ENCODE measurements at regions not wholly inside any gene's neighbourhood (a gene's known extent, or its start where the extent isn't known, plus 50 kb on each side); places are given as distances from the start of the nearest gene placed in this dataset.
A peak's percentile ranks its signal among the peaks of the same experiment; 100 is the strongest.

DNA sequence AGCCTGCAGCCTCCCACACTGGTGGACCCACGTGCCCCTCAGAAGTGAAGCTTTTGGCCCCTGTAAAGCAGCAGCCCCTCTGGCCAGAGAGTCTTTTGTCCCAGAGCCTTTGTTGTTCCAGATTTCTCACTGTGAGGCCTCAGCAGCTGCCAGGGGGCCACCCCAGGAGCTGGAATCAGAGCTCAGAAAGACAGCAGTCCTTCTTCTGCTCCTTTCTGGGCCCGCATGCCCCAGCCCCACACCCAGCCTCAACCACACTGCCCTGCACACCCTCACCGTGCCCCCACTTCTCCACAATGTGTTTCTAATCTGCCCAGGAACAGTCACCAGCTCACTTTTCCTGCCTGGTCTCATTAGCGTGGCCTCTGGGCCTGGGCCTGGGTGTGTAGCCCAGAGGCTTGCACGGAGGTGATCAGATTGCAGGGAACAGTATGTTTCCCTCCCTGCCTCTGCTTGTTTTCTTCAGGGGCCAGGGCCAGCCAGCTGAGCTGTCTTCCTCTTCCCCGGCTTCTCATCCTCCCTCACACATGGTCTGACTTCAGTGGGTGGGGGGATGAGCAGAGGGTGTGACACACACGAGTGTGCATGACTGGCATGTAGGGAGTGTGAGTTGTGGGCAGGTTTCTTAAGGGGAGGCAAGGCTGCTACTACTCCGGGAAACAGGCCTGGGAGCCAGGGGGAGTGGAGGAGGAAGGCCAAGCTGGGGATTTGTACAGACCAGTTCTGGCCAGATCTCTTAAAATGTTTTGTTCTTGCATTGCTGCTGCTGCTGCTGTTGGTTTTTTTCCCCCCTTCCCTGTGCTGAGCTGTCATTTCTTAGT, 82.5 kb upstream of the ZNF648 start:
- Histone ChIP-seq H3K9me3 (ENCODE audit: severe bottlenecking) (no peaks in the 10 kb centered on the region), H3K4me3 (ENCODE audit: low read depth, low read length) (no peak overlapping the region), H3K27me3 (ENCODE audit: insufficient read depth, low read depth, severe bottlenecking) (no peaks in the 10 kb centered on the region), H3K36me3 (no peaks in the 10 kb centered on the region), H3K27ac (no peak overlapping the region)
- no peak for DNase-seq
- TF ChIP-seq, protein P1, sequence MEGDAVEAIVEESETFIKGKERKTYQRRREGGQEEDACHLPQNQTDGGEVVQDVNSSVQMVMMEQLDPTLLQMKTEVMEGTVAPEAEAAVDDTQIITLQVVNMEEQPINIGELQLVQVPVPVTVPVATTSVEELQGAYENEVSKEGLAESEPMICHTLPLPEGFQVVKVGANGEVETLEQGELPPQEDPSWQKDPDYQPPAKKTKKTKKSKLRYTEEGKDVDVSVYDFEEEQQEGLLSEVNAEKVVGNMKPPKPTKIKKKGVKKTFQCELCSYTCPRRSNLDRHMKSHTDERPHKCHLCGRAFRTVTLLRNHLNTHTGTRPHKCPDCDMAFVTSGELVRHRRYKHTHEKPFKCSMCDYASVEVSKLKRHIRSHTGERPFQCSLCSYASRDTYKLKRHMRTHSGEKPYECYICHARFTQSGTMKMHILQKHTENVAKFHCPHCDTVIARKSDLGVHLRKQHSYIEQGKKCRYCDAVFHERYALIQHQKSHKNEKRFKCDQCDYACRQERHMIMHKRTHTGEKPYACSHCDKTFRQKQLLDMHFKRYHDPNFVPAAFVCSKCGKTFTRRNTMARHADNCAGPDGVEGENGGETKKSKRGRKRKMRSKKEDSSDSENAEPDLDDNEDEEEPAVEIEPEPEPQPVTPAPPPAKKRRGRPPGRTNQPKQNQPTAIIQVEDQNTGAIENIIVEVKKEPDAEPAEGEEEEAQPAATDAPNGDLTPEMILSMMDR (IDR thresholded peaks at IDR 0.05; ENCODE audit: low read depth, low read length), result no peak

DNA sequence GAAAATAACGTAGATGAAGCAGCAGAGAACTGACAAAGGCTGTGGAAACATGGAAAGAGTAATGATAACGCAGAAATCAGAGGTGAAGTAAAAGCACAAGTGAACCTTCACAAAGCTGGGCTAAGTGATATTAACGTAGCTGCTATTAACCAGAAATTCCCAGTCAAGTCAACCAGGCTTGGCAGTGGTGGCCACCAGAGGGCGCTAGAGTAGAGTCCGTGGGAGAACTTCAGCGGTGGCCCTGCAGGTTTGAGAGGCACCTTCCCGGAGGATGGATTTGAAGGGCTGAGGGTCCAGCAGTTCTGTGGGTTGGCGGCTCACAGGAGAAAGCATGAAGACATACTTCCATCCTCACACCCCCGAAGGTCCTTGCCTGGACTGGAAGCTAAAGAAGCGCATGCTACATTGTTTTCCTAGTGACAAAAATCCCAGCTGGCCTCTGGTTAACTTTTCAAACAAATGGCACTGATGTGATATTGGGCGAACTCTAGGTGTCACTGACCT, 81.7 kb upstream of the ZNF648 start:
- Histone ChIP-seq H3K27me3 (ENCODE audit: insufficient read depth, low read depth, severe bottlenecking) (no peaks in the 10 kb centered on the region), H3K36me3 (no peaks in the 10 kb centered on the region), H3K4me3 (ENCODE audit: low read depth, low read length) (no peak overlapping the region), H3K27ac (no peak overlapping the region), H3K9me3 (ENCODE audit: severe bottlenecking) (no peaks in the 10 kb centered on the region)
- TF ChIP-seq, protein P1 (IDR thresholded peaks at IDR 0.05; ENCODE audit: low read depth, low read length), result peak; percentile 63
- DNase-seq, result peak; percentile 77

DNA sequence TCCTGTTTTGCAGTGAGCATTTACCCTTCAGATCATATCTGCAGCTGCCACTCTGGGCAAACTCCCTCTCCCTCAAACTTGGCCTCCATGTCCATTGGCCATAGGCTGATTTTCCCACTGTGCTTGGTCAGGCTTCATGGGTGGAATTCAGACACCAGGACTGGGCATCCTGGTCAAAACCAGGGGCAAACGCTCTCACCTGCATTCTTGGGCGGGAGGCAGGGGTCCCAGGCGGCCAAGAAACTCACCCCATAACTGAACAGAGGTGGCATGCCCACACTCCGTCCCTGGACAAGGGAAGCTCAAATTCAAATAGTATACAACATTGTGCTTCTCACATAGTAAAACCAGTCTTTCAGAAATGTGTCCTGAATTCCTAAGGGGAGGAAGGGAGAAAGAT, 81.1 kb upstream of the ZNF648 start:
- Histone ChIP-seq H3K4me3 (ENCODE audit: low read depth, low read length) (no peak overlapping the region), H3K36me3 (no peaks in the 10 kb centered on the region), H3K27ac (no peak overlapping the region), H3K27me3 (ENCODE audit: insufficient read depth, low read depth, severe bottlenecking) (no peaks in the 10 kb centered on the region), H3K9me3 (ENCODE audit: severe bottlenecking) (no peaks in the 10 kb centered on the region)
- TF ChIP-seq, protein P1 (IDR thresholded peaks at IDR 0.05; ENCODE audit: low read depth, low read length), result no peak
- no peak for DNase-seq

DNA sequence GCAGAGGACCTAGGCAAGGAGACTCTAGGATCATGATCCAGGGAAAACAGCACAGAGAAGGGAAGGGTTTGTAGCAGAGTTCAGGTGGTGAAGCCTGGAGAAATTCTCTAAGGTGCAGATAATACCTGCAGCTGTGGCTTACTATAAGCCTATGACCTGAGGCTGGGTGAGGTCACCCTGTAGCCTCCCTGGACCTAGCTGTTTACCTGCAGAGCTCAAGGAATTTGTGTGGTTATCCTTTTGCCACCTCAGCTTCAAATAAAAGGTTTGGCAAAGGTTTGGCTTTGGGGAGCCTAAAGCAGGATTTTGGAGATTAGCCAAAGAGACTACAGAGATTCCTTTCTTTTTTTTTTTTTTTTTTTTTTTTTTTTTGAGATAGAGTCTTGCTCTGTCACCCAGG, 79.5 kb upstream of the ZNF648 start:
- Histone ChIP-seq H3K27ac (no peak overlapping the region), H3K36me3 (no peaks in the 10 kb centered on the region), H3K27me3 (ENCODE audit: insufficient read depth, low read depth, severe bottlenecking) (no peaks in the 10 kb centered on the region), H3K9me3 (ENCODE audit: severe bottlenecking) (no peaks in the 10 kb centered on the region), H3K4me3 (ENCODE audit: low read depth, low read length) (no peak overlapping the region)
- TF ChIP-seq, protein P1 (IDR thresholded peaks at IDR 0.05; ENCODE audit: low read depth, low read length), result no peak
- DNase-seq, result no peak

DNA sequence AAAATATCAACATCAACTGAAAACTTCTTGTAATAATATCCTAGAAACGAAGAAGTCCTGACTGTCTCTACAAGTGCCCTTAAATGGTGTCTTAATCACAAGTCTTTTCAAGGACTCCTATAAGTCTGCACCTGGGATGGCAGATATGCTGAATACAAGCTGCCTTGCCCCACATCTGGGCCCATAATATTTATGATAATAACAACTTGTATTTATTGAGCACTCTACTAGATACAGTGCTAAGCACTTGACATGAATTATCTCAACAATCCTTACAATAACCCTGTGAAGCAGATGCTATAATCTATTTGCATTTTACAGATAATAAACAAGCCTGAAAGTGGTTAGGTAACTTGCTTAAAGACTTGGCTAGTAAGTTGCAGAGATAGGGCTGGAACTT, 78.0 kb upstream of the ZNF648 start:
- Histone ChIP-seq H3K27me3 (ENCODE audit: insufficient read depth, low read depth, severe bottlenecking) (no peaks in the 10 kb centered on the region), H3K9me3 (ENCODE audit: severe bottlenecking) (no peaks in the 10 kb centered on the region), H3K4me3 (ENCODE audit: low read depth, low read length) (no peak overlapping the region), H3K27ac (no peak overlapping the region), H3K36me3 (no peaks in the 10 kb centered on the region)
- TF ChIP-seq, protein P1 (IDR thresholded peaks at IDR 0.05; ENCODE audit: low read depth, low read length), result no peak
- DNase-seq, result no peak
